ENCODE measurements at regions not wholly inside any gene's neighbourhood (a gene's known extent, or its start where the extent isn't known, plus 50 kb on each side); places are given as distances from the start of the nearest gene placed in this dataset.
"Not testable (repeated sequence)": the region's sequence is repeated elsewhere in the genome, so short reads cannot be mapped to it uniquely, and the experiment has no call there.

DNA sequence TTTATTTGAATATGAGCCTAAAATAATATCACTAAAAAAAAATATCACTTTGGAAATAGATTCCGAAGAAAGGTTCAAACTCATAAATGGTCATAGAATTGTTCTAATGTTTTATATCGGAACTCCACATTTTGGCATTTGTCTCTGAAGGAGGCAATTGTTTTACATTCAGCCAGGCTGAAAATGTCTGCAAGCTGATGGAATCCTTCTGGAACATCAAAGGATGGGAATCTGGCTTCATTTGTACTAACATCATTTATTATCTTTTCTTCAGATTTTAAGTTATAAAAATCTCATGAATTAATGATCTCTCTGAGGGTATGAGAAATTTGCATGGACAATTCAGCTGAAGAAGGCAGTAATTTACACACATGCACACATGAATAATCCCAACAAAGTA, 251.4 kb upstream of the RGMA start:
- no peaks in the 10 kb centered on the region for H3K9me3 Mint-ChIP-seq
- H3K27me3 Mint-ChIP-seq = peaks cover 5% of the 10 kb centered on the region
- ChIA-PET POLR2A (interaction anchor here (0.6 kb wide), 1 partner anchor 77 kb away, joined by 3 read pairs; no protein-coding TSS in a partner anchor), CTCF (interaction anchor here (0.7 to 1.5 kb wide), 2 partner anchors 9 to 252 kb away, joined by 3 read pairs; no protein-coding TSS in a partner anchor)
- intact Hi-C loops (cut with micrococcal nuclease) = no loop called here
- no peaks in the 10 kb centered on the region for H3K36me3 Mint-ChIP-seq (ENCODE audit: low read depth)
- ATAC-seq (no peak), DNase-seq (no peak)
- H3K4me3 Mint-ChIP-seq = no peak overlapping the region
- H3K4me1 Mint-ChIP-seq (ENCODE audit: low read depth) = no peaks in the 10 kb centered on the region
- TF ChIP-seq, protein P1, sequence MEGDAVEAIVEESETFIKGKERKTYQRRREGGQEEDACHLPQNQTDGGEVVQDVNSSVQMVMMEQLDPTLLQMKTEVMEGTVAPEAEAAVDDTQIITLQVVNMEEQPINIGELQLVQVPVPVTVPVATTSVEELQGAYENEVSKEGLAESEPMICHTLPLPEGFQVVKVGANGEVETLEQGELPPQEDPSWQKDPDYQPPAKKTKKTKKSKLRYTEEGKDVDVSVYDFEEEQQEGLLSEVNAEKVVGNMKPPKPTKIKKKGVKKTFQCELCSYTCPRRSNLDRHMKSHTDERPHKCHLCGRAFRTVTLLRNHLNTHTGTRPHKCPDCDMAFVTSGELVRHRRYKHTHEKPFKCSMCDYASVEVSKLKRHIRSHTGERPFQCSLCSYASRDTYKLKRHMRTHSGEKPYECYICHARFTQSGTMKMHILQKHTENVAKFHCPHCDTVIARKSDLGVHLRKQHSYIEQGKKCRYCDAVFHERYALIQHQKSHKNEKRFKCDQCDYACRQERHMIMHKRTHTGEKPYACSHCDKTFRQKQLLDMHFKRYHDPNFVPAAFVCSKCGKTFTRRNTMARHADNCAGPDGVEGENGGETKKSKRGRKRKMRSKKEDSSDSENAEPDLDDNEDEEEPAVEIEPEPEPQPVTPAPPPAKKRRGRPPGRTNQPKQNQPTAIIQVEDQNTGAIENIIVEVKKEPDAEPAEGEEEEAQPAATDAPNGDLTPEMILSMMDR (IDR thresholded peaks at IDR 0.05) = no peak
- H3K27ac Mint-ChIP-seq = no peak overlapping the region

DNA sequence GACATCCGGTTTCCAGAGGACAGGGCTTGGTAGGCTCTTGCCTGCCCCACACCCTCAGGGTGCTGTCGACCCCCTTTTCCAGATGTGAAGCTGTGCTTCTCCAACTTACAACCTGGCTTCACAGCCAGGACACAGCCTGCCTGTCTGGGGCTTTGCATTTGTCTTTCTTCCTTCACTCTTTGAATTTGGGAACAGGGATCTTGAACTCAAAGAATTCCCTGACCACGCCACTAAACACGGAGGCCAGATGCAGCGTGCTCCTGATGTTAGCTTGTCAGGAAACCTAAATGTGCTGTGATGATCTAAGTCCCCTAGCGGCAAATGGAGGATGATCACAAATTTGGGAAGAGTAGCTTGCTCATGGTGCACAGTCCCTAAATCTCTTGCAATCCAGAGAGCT, 244.8 kb upstream of the RGMA start:
- Mint-ChIP-seq H3K9me3 (no peaks in the 10 kb centered on the region), H3K4me1 (ENCODE audit: low read depth) (no peaks in the 10 kb centered on the region), H3K27ac (no peak overlapping the region), H3K4me3 (no peak overlapping the region), H3K27me3 (peaks cover 24% of the 10 kb centered on the region), H3K36me3 (ENCODE audit: low read depth) (no peaks in the 10 kb centered on the region)
- ATAC-seq = no peak
- ChIA-PET CTCF (interaction anchor here (0.7 kb wide), 1 partner anchor 57 kb away, joined by 3 read pairs; no protein-coding TSS in a partner anchor), POLR2A (no interaction called here)
- TF ChIP-seq, protein P1 (IDR thresholded peaks at IDR 0.05) = no peak
- DNase-seq = no peak
- intact Hi-C loops (cut with micrococcal nuclease) = no loop called here

DNA sequence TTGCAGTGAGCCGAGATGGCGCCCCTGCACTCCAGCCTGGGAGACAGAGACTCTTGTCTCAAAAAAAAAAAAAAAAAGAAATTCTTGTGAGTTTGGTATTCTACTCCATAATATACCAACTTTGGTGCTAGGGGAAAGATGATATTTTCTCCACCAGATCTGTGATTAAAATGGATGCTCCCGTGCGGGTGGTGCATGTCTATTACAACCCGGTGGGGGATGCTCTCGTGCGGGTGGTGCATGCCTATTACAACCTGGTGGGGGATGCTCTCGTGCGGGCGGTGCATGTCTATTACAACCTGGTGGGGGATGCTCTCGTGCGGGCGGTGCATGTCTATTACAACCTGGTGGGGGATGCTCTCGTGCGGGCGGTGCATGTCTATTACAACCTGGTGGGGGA, 244.1 kb upstream of the RGMA start:
- H3K36me3 Mint-ChIP-seq (ENCODE audit: low read depth); intact Hi-C loops (cut with micrococcal nuclease); DNase-seq; H3K4me3 Mint-ChIP-seq; H3K27ac Mint-ChIP-seq; H3K9me3 Mint-ChIP-seq; H3K4me1 Mint-ChIP-seq (ENCODE audit: low read depth); POLR2A ChIA-PET; CTCF ChIA-PET; ATAC-seq: not testable (repeated sequence)
- H3K27me3 Mint-ChIP-seq = peaks cover 24% of the 10 kb centered on the region

DNA sequence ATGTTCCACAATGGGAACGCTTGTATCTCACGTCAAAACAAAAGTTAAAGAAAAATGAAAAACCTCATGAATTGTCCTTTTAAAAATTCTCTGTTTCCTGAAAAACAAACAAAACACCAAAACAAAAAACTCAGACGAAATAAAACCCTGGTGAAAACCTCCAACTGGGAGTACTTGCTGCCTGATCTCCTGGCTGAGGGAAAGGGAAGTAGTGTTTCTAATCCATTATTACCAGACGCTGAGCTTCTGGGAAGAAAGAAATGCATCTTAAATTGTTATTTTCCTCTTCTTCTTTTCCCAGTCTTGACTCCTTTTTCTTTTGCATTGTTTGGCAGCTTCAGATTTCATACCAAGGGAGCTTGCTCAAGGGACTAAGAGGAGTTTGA, 243.2 kb upstream of the RGMA start:
- no peak overlapping the region for H3K27ac Mint-ChIP-seq
- no peaks in the 10 kb centered on the region for H3K4me1 Mint-ChIP-seq (ENCODE audit: low read depth)
- ChIA-PET POLR2A (no interaction called here), CTCF (interaction anchor here (1.2 kb wide), 1 partner anchor 9 kb away, joined by 3 read pairs; no protein-coding TSS in a partner anchor)
- no peaks in the 10 kb centered on the region for H3K36me3 Mint-ChIP-seq (ENCODE audit: low read depth)
- no peaks in the 10 kb centered on the region for H3K9me3 Mint-ChIP-seq
- H3K4me3 Mint-ChIP-seq = no peak overlapping the region
- intact Hi-C loops (cut with micrococcal nuclease) = no loop called here
- DNase-seq (no peak), ATAC-seq (no peak)
- TF ChIP-seq, protein P1 (IDR thresholded peaks at IDR 0.05) = no peak
- H3K27me3 Mint-ChIP-seq = peaks cover 24% of the 10 kb centered on the region

DNA sequence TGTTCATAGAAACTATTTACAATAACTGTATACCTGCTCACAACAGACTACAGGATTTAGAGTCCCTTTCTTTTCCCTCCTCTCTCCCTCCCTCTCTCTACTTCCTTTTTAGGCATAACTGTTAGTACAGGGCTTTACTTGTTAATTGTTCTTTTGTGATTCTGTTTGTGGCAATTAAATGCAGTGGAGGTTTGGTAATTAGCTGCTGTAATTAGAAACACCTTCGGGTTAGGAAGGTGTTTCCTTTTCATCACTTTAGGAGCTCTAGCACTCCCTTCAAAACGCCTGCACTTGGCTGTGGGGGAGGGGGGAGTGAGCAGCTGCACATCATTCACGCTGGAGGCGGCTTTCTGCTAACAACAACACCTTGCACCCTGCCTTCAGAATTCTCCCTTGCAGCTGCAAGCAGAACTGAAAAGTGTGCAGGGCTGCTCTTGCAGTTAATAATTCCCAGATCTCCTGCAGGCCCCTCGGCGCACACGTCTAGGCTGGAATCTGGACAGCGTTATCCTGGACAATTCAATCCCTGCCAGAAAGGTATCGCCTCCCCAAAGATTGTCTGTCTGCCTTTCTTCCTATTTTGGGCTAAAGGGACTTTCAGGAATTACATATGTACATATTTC, 242.6 kb upstream of the RGMA start:
- H3K4me3 Mint-ChIP-seq = no peak overlapping the region
- H3K4me1 Mint-ChIP-seq (ENCODE audit: low read depth) = no peaks in the 10 kb centered on the region
- ATAC-seq (no peak), DNase-seq (no peak)
- TF ChIP-seq, protein P1 (IDR thresholded peaks at IDR 0.05) = no peak
- intact Hi-C loops (cut with micrococcal nuclease) = no loop called here
- ChIA-PET CTCF (interaction anchor here (1.2 kb wide), 1 partner anchor 10 kb away, joined by 3 read pairs; no protein-coding TSS in a partner anchor), POLR2A (interaction anchor here (1.1 kb wide), 1 partner anchor 9 kb away, joined by 3 read pairs; no protein-coding TSS in a partner anchor)
- H3K27ac Mint-ChIP-seq = no peak overlapping the region
- H3K9me3 Mint-ChIP-seq = no peaks in the 10 kb centered on the region
- peaks cover 24% of the 10 kb centered on the region for H3K27me3 Mint-ChIP-seq
- H3K36me3 Mint-ChIP-seq (ENCODE audit: low read depth) = no peaks in the 10 kb centered on the region
